BLaER1 treated with 17β-estradiol and CSF1 and Interleukin-3, amounts not matched to agents 10 nM and 100 nM (cell line): ENCODE measurements at regions not wholly inside any gene's neighbourhood (a gene's known extent, or its start where the extent isn't known, plus 50 kb on each side); places are given as distances from the start of the nearest gene placed in this dataset.
A peak's percentile ranks its signal among the peaks of the same experiment; 100 is the strongest.

Experiments used
- H3K27ac ChIP-seq, 11 experiments: shearing (Covaris generic); formaldehyde crosslinking; 2 replicates each; pipeline ENCODE4 v1.8.1; 2022
- H3K27me3 ChIP-seq, 11 experiments: shearing (Covaris generic); formaldehyde crosslinking; 2 replicates each; pipeline ENCODE4 v1.8.1; 2022
- H3K36me3 ChIP-seq, 11 experiments: shearing (Covaris generic); formaldehyde crosslinking; 2 replicates each; pipeline ENCODE4 v1.8.1; 2022
- H3K4me1 ChIP-seq, 10 experiments: shearing (Covaris generic); formaldehyde crosslinking; 2 replicates each; pipeline ENCODE4 v1.8.1; 2022
- H3K4me2 ChIP-seq, 11 experiments: shearing (Covaris generic); formaldehyde crosslinking; 2 replicates each; pipeline ENCODE4 v1.8.1; 2022
- H3K4me3 ChIP-seq, 10 experiments: shearing (Covaris generic); formaldehyde crosslinking; 2 replicates each; pipeline ENCODE4 v1.8.1; 2022
- H3K9ac ChIP-seq, 11 experiments: shearing (Covaris generic); formaldehyde crosslinking; 2 replicates each; pipeline ENCODE4 v1.8.1; 2022
- H3K9me3 ChIP-seq, 11 experiments: shearing (Covaris generic); formaldehyde crosslinking; replicated peaks in 1 of 11; 2 replicates each; pipeline ENCODE4 v1.8.1; 2022
- H4K20me1 ChIP-seq, 11 experiments: shearing (Covaris generic); formaldehyde crosslinking; 2 replicates each; pipeline ENCODE4 v1.8.1; 2022
- Cebpa-rat ChIP-seq, 11 experiments: shearing (Covaris generic); IDR thresholded peaks; 2 replicates each; pipeline ENCODE4 v1.8.1; 2022

- H4K20me1 ChIP-seq = no peaks in the 10 kb centered on the region
- no peak overlapping the region for H3K9ac ChIP-seq
- no peak overlapping the region for H3K4me3 ChIP-seq
- TF ChIP-seq Cebpa-rat (IDR thresholded peaks at IDR 0.05) = no peak
- no peaks in the 10 kb centered on the region for H3K27me3 ChIP-seq
- no peak overlapping the region for H3K27ac ChIP-seq
- H3K9me3 ChIP-seq = no peaks in the 10 kb centered on the region
- peak overlapping the region in 4 of 11 experiments; percentile 8 to 40 (median 30); a peak in 7 of 22 replicates for H3K4me2 ChIP-seq
- H3K36me3 ChIP-seq = no peaks in the 10 kb centered on the region
- H3K4me1 ChIP-seq = peaks cover 0 to 11% (median 3%) of the 10 kb centered on the region in 10 experiments; a peak in 5 of 20 replicates
Observed at GRCh38 chr21:20802631-20803260, 195.5 kb upstream of the NCAM2 start.

GRCh38 chr21:20811702-20812101 lies 186.5 kb upstream of the NCAM2 start:
- TF ChIP-seq Cebpa-rat (IDR thresholded peaks at IDR 0.05) = no peak
- no peak overlapping the region for H3K4me2 ChIP-seq
- no peaks in the 10 kb centered on the region for H4K20me1 ChIP-seq
- no peaks in the 10 kb centered on the region for H3K4me1 ChIP-seq
- H3K27me3 ChIP-seq = no peaks in the 10 kb centered on the region
- no peak overlapping the region for H3K9ac ChIP-seq
- no peak overlapping the region for H3K4me3 ChIP-seq
- no peaks in the 10 kb centered on the region for H3K36me3 ChIP-seq
- H3K9me3 ChIP-seq = no peaks in the 10 kb centered on the region
- no peak overlapping the region for H3K27ac ChIP-seq

GRCh38 chr21:20814090-20814489 lies 184.1 kb upstream of the NCAM2 start:
- no peak overlapping the region for H3K4me3 ChIP-seq
- no peak overlapping the region for H3K27ac ChIP-seq
- no peak overlapping the region for H3K9ac ChIP-seq
- H3K27me3 ChIP-seq = no peaks in the 10 kb centered on the region
- H3K4me1 ChIP-seq = no peaks in the 10 kb centered on the region
- no peaks in the 10 kb centered on the region for H3K9me3 ChIP-seq
- no peak overlapping the region for H3K4me2 ChIP-seq
- no peak for TF ChIP-seq Cebpa-rat (IDR thresholded peaks at IDR 0.05)
- H4K20me1 ChIP-seq = no peaks in the 10 kb centered on the region
- H3K36me3 ChIP-seq = no peaks in the 10 kb centered on the region

GRCh38 chr21:20822666-20823065 lies 175.5 kb upstream of the NCAM2 start:
- Histone ChIP-seq H3K27me3 (no peaks in the 10 kb centered on the region), H3K4me2 (no peak overlapping the region), H3K9me3 (no peaks in the 10 kb centered on the region), H3K4me3 (no peak overlapping the region), H3K9ac (no peak overlapping the region), H3K27ac (no peak overlapping the region), H3K4me1 (0 out of 20 replicates have a peak, but pooled peaks cover 0 to 3% (median 0%) of the 10 kb centered on the region in 10 experiments), H3K36me3 (no peaks in the 10 kb centered on the region), H4K20me1 (no peaks in the 10 kb centered on the region)
- TF ChIP-seq Cebpa-rat (IDR thresholded peaks at IDR 0.05) = no peak

GRCh38 chr21:20852866-20853265 lies 145.3 kb upstream of the NCAM2 start:
- H3K36me3 ChIP-seq = no peaks in the 10 kb centered on the region
- no peak for TF ChIP-seq Cebpa-rat (IDR thresholded peaks at IDR 0.05)
- H3K27me3 ChIP-seq = no peaks in the 10 kb centered on the region
- H3K9me3 ChIP-seq = no peaks in the 10 kb centered on the region
- H3K4me1 ChIP-seq = no peaks in the 10 kb centered on the region
- H3K4me3 ChIP-seq = no peak overlapping the region
- H3K4me2 ChIP-seq = no peak overlapping the region
- no peak overlapping the region for H3K9ac ChIP-seq
- no peak overlapping the region for H3K27ac ChIP-seq
- H4K20me1 ChIP-seq = no peaks in the 10 kb centered on the region

GRCh38 chr21:20856926-20857325 lies 141.3 kb upstream of the NCAM2 start:
- Histone ChIP-seq H3K27me3 (no peaks in the 10 kb centered on the region), H3K4me3 (no peak overlapping the region), H3K4me1 (no peaks in the 10 kb centered on the region), H3K36me3 (no peaks in the 10 kb centered on the region), H3K4me2 (no peak overlapping the region), H3K9me3 (no peaks in the 10 kb centered on the region), H4K20me1 (no peaks in the 10 kb centered on the region), H3K27ac (no peak overlapping the region), H3K9ac (no peak overlapping the region)
- no peak for TF ChIP-seq Cebpa-rat (IDR thresholded peaks at IDR 0.05)

- H3K9me3 ChIP-seq = no peaks in the 10 kb centered on the region
- H4K20me1 ChIP-seq = no peaks in the 10 kb centered on the region
- no peak overlapping the region for H3K27ac ChIP-seq
- no peaks in the 10 kb centered on the region for H3K27me3 ChIP-seq
- TF ChIP-seq Cebpa-rat (IDR thresholded peaks at IDR 0.05) = no peak
- H3K4me2 ChIP-seq = no peak overlapping the region
- no peak overlapping the region for H3K4me3 ChIP-seq
- no peaks in the 10 kb centered on the region for H3K4me1 ChIP-seq
- H3K36me3 ChIP-seq = no peaks in the 10 kb centered on the region
- no peak overlapping the region for H3K9ac ChIP-seq
Observed at GRCh38 chr21:20874202-20874601, 124.0 kb upstream of the NCAM2 start.

GRCh38 chr21:20875742-20876141 lies 122.5 kb upstream of the NCAM2 start:
- Histone ChIP-seq H3K9ac (no peak overlapping the region), H3K27ac (no peak overlapping the region), H3K4me1 (no peaks in the 10 kb centered on the region), H3K4me3 (no peak overlapping the region), H3K27me3 (no peaks in the 10 kb centered on the region), H3K9me3 (no peaks in the 10 kb centered on the region), H3K4me2 (no peak overlapping the region), H3K36me3 (no peaks in the 10 kb centered on the region), H4K20me1 (no peaks in the 10 kb centered on the region)
- TF ChIP-seq Cebpa-rat (IDR thresholded peaks at IDR 0.05) = no peak

GRCh38 chr21:20877976-20878375 lies 120.2 kb upstream of the NCAM2 start:
- no peak overlapping the region for H3K9ac ChIP-seq
- no peak for TF ChIP-seq Cebpa-rat (IDR thresholded peaks at IDR 0.05)
- no peaks in the 10 kb centered on the region for H3K27me3 ChIP-seq

More at GRCh38 chr21:20877976-20878375, 120.2 kb upstream of the NCAM2 start:
- no peaks in the 10 kb centered on the region for H3K9me3 ChIP-seq
- no peaks in the 10 kb centered on the region for H4K20me1 ChIP-seq
- no peak overlapping the region for H3K4me2 ChIP-seq
- H3K27ac ChIP-seq = no peak overlapping the region
- no peak overlapping the region for H3K4me3 ChIP-seq
- H3K36me3 ChIP-seq = no peaks in the 10 kb centered on the region
- H3K4me1 ChIP-seq = no peaks in the 10 kb centered on the region; a peak in 1 of 20 replicates
